KBM-7 (cell line): ENCODE measurements at regions not wholly inside any gene's neighbourhood (a gene's known extent, or its start where the extent isn't known, plus 50 kb on each side); places are given as distances from the start of the nearest gene placed in this dataset.
"Not testable (repeated sequence)": the region's sequence is repeated elsewhere in the genome, so short reads cannot be mapped to it uniquely, and the experiment has no call there.

Experiments used
- DNase-seq: peaks from one replicate; pipeline ENCODE4 v3.0.0-alpha.2; 2015
- in situ Hi-C: fragments of 300-500 bp; cut with MboI; formaldehyde crosslinking; loops from 2 replicates; pipeline ENCODE4 v1.14.3; 2020; ENCODE audit warnings: low sequenced_read_pairs, low pct_unique_long_range_greater_than_20kb, mixed read lengths

GRCh38 chr2:132270981-132271546 lies 109.3 kb upstream of the ANKRD30BL start:
- no peak for DNase-seq
- in situ Hi-C loops: no loop called here

DNA sequence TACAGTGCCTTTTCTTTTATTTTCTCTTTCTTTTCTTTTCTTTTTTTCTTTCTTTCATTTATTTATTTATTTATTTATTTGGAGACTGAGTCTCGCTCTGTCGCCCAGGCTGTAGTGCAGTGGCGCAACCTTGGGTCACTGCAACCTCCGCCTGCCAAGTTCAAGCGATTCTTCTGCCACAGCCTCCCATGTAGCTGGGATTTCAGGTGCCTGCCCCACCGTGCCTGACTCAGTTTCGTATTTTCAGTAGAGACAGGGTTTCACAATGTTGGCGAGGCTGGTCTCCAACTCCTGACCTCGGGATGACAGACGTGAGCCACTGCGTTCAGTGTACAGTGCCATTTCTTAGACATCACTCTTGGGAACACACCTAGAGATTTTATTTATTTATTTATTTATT lies 110.0 kb upstream of the ANKRD30BL start:
- in situ Hi-C loops, DNase-seq: not testable (repeated sequence)

DNA sequence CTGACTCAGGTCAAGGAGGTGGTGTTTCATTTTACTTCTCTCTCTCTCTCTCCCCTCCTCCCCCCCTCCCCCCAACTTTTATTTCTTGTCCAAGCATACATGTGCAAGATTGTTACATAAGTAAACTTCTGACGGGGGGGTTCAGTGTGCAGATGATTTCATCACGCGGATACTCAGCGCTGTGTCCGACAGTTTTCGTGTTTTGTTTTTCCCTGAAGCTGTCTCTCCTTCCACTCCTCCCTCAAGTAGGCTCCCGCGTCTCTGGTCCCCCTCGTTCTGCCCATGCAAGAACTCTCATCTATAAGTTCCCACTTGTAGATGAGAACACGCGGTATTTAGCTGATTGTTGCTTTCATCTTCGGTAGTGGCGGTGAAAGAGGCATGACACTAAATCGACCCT lies 111.0 kb upstream of the ANKRD30BL start:
- in situ Hi-C loops: no loop called here
- no peak for DNase-seq

GRCh38 chr2:132273585-132273984 lies 111.8 kb upstream of the ANKRD30BL start:
- in situ Hi-C loops, DNase-seq: not testable (repeated sequence)

- in situ Hi-C loops: no loop called here
- DNase-seq: no peak
These were observed 112.2 kb upstream of the ANKRD30BL start for GRCh38 chr2:132274000-132274399.

DNA sequence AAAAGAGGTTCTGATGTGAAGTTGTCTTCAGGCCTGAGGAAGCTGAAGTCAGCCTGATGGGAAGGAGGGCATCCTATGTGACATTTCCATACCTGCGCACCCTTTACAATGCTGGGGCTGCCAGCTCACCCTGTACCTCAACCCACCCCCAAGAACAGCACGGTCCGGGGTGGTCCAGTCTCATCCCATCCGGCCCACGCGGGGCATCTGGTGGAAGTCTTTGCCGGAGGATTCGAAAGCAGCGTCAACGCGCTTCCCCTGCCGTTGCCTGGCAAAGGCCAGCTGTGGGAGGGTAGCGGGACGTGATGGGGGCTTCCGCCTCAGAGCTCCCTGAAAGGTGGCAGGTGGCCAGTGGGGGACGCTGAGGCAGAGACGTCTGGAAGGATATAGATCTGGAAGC lies 113.6 kb upstream of the ANKRD30BL start:
- in situ Hi-C loops: no loop called here
- no peak for DNase-seq

GRCh38 chr2:132276571-132276981 lies 114.8 kb upstream of the ANKRD30BL start:
- in situ Hi-C loops: no loop called here
- no peak for DNase-seq

DNA sequence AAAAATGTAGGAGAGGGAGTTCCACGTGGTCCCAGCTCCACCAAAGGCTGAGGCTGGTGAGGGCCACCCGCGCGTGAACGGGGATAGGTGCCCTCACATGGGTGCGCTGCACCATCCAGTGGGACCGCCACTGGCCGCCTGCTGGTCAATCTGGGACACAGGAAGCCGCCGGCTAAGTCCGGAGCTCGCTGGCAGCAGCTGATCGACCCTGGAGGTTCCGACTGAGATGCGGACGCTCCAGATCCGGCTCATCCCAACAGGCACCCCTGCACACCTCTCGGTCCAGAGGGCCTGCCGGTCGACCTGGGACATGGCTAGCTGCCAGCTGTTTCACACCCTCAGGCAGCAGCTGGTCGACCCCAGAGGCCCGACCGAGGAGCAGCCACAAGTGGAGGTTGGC lies 116.5 kb upstream of the ANKRD30BL start:
- in situ Hi-C loops: no loop called here
- DNase-seq: no peak

DNA sequence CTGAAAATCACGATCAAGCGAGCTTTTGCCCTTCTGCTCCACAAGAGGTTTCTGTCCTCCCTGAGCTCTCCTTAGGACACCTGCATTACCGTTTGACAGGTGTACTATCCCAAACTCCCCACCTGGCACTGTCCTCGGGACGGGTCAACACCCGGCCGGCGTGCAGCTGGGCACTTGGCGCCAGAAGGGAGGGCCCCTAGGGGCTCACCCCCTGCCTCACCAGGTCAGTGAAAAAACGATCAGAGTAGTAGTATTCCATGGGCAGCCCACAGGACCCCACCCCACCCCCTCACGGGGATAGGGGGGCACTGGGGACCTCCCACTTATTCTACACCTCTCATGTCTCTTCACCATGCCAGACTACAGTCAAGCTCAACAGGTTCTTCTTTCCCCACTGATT lies 117.6 kb upstream of the ANKRD30BL start:
- DNase-seq: no peak
- in situ Hi-C loops: no loop called here

- DNase-seq: no peak
- in situ Hi-C loops: no loop called here
These were observed 118.3 kb upstream of the ANKRD30BL start for GRCh38 chr2:132279930-132280615.

GRCh38 chr2:132280912-132281311 lies 119.2 kb upstream of the ANKRD30BL start:
- in situ Hi-C loops: no loop called here
- DNase-seq: no peak

GRCh38 chr2:132282104-132282503 lies 120.4 kb upstream of the ANKRD30BL start:
- not testable (repeated sequence) for DNase-seq

DNA sequence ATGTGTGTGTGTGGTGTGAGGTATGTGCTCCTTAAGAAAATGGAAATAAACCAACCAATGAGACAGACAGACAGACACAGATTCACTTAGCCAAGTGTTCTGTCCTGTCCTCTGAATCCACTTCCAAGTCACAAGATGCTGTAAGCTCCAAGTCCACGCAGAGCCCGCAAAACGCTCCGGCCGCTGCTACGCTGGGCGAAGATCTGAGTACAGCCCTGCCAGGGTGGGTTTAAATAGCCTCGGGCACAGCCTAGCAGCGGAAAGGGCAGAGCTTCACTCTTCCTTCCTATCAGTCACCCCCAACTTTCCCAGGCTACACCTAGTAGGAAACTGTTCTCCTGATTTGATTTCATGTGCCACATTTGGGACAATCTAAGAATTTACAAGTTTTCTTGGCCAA lies 121.2 kb upstream of the ANKRD30BL start:
- DNase-seq: no peak
- in situ Hi-C loops: no loop called here

More at GRCh38 chr2:132282104-132282503, 120.4 kb upstream of the ANKRD30BL start:
- in situ Hi-C loops: not testable (repeated sequence)

DNA sequence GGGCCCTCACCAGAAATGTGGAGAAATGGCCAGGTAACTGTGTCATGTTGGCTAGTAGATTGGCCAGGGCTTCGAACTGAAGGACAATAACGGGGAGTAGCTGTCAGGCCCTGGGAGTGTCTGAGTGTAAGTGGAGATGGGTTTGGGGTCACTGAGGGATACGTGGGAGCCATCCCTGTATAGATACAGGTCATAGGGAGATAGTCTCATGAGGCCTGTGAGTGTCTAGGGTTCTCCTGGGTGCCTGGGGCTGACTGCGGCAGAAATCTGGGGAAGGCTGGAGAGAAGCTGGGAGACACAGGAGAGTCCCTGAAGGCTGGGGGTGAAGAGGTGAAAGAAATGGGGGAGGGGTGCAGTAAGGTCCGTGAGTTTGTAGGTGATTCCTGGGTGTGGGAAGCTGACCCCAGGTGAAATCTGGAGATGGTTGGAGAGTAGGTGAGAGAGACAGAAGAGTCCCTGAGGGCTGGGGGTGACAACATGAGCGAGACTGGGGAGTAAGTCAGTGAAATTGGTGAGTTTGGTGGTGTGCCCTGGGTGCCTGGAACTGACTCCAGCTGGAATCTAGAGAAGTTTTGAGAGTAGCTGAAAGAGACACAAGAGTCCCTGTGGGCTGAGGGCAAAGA lies 124.6 kb upstream of the ANKRD30BL start:
- DNase-seq, in situ Hi-C loops: not testable (repeated sequence)

DNA sequence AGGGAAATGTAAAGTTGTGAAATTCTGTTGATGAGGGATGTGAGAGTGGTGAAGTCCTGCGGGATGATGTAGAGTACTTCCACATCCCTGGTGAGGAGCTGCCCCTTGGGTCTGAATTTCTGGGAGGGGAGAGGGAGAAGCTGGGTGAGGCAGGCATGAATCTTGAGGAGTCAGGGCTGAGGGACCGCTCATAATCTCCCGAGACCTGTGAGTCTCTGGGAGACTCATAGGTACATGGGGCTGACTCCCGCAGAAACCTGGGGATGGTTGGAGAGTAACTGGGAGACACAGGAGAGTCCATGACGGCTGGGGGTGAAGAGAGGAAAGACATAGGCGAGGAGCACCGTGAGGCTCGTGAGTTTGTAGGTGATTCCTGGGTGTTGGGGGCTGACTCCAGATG lies 126.2 kb upstream of the ANKRD30BL start:
- DNase-seq, in situ Hi-C loops: not testable (repeated sequence)

- DNase-seq, in situ Hi-C loops: not testable (repeated sequence)
These were observed 127.4 kb upstream of the ANKRD30BL start for GRCh38 chr2:132289138-132289537.

DNA sequence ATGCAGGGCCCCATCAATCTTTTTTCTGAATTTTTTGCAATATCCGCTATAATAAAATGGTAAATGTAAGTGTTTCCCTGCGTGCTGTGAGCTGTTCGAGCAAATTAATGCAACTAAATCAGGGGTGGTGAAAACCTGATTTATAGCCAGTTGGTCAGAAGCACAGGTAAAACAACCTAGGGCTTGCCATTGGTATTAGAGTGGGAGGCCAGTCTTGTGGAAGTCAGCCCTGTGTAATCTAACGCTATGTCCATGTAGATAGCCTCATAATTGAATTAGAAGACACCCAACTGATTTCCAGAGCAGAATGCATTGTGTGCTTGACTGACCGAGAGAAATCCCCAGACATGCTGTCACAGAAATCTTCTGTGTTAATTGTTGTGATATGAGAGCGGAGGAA lies 126.8 kb upstream of the GPR39 start:
- in situ Hi-C loops, DNase-seq: not testable (repeated sequence)

DNA sequence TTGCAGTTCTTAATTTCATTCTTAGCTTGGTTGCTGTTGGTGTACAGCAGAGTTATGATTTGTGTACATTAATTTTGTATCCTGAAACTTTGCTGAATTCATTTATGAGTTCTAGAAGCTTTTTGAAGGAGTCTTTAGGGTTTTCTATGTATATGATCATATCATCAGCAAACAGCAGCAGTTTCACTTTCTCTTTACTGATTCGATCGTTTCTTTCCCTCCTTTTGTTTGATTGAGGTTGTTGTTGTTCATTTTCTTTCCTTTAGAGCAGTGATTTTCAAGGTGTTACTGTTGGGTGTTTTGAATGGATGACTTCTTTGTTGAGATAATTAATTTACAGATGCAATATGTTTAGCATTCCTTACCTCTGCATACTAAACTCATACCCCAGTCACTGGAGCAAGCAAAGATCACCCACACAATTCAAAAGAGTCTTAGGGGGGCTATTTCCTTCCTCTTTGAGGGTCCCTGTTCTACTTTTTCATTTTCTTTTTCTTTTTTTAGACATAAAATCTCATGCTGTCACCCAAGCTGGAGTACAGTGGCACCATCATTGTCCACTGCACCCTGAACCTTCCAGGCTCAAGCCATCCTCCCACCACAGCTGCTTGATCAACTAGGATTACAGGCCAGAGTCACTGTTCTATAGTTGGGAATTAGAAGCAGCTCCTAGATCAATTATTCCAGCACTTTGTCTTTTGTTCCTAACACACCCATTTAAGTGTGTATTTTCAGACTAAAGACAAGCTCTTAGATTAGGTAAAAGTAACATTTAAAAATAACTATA lies 115.8 kb upstream of the GPR39 start:
- DNase-seq, in situ Hi-C loops: not testable (repeated sequence)

DNA sequence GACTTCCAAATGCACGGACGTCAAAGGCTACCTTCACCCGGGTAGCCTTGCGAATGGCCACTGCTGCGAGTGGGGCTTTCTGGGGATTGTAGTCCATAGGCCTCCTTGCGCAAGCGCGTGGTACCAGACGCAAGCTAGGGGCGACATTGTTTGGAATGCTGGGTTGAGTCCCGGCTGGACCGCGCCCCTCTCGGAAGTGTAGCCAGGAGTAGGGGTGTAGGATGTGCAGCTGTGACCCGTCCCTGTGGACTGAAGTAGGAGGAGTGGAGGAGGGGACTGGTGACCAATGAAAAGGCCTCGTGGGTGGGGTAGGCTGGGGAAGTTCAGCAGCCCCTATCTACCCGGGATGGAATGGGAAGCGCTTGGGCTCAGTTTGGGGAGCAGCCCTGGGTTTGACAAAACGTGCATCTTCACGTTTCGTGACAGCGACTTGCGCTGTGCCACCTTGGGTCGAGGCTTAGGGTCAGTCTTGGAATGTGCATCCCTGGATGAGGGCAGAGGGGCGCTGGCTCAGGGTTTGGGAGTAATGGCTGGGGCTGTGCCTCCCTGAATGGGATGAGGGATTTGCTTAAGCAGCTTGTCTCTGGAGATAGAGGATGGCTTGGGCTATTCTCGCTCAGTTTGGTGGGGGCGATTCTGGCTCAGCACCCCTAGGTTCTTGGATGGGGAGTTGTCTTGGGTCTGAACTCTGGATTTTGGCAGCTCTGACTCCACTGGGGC lies 111.8 kb upstream of the GPR39 start:
- in situ Hi-C loops, DNase-seq: not testable (repeated sequence)
